HG03135 (cell line): ENCODE measurements at regions not wholly inside any gene's neighbourhood (a gene's known extent, or its start where the extent isn't known, plus 50 kb on each side); places are given as distances from the start of the nearest gene placed in this dataset.
"Not testable (repeated sequence)": the region's sequence is repeated elsewhere in the genome, so short reads cannot be mapped to it uniquely, and the experiment has no call there.

Experiments used
- ATAC-seq: cut with Tn5 transposase; IDR thresholded peaks from one replicate; pipeline ENCODE4 v1.9.1; 2021; ENCODE audit warnings: mild to moderate bottlenecking, moderate library complexity; ENCODE audit not compliant: unreplicated experiment

DNA sequence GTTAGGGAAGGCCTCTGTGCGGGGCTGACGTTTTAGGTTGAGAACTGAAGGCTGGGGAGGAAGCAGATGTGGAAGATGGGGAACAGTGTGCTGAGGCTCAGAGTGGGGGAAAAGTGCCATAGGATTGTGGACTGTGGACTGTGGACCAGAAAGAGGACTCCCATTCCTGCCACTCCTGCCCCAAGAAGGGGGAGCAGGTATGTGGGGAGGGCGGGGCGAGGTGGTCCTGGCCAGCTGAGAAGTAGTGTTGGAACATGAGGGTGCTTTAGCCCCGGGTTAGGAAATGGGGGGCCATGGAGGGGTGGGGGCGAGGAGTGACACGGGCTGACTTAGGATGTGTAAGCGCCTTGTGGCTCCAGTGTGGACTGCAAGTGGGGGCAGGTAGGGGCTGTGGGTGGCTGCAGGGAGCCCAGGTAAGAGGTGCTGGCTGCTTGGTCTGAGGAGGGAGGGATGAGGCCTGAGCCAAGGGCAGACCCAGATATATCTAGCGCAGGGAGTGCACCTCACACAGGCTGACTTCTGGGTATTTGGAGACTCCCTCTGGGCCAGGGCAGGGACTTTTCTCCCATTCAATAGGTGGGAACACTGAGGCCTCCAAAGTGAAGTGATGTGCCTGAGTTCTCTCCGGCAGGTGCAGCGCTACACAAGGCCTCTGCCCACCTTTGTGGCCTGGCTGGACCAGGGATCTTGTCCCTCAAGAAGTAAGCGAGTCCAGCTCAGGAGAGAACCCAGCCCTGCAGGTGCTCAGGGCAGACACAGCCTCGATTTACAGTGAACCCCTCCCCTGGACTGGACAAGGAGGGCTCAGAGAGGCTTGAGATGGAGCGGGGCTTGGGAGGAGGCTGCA is 76.6 kb upstream of the TOX2 start:
- ATAC-seq = no peak

GRCh38 chr20:43836790-43837189 is 77.9 kb upstream of the TOX2 start:
- no peak for ATAC-seq

DNA sequence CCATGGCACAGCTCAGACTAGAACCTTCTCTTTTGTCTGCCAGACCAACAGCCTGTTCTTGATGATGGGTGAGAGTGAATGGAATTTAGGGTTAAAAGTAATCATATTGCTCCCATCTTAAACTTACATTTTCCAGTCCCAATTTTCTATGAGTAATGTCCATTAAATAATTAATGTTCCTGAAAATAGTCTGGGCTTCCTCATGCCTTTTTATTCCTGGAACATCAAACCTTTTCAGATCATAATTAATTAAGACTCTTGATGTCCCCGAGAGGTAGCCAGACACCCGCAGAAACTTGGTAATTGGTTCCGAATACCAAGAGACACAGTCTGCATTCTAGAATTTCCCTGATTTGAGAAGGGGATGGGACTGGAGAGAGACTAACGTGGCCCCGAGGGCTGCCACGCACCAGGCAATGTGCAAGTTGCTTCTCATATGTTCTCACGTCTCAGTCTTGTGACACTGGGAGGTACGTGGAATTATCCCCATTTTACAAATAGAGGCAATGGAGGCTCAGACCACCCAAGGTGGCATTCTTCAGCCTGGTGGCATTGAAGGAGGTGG is 78.6 kb upstream of the TOX2 start:
- no peak for ATAC-seq

DNA sequence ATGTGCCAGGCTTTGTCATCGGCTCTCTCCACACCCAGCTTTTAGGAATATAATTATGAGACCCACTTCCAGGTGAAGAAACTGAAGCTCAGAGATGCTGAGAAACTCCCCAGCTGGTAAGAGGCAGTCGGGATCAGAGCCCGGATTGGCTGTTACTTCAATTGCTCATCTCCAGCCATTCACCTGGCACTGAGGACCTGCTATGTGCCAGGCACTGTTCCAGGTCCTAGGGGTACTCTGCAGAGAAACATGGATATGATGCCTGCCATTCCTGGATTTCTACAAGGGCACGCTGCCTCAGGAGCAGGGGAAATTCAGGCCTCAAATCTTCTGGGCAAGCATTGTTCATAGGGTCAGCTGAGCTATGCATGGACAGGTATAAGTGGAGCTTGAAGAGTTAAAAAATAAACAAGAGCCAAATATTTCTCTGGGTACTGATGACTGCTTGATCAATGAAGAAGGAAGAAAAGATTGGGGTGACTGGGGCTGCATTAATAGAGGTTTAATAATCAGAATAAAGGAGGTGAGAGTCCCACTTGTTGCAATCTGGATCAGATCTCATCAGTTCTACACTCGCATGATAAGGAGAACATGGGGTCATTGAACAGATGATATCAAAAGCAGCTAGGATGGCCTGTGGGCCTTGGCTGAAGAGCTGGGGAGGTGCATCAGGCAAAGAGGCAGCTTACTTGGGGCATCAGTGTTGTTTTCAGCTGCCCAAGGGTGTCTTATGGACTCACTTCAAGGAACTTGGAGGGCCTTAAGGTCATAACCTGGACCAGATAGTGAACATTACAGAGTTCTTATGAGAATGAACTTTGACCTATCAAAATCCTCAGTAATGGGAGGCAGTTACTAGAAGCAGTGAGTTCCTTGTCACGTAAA is 80.9 kb upstream of the TOX2 start:
- no peak for ATAC-seq

- ATAC-seq = no peak
These were observed 81.7 kb upstream of the TOX2 start for GRCh38 chr20:43832961-43833360.

DNA sequence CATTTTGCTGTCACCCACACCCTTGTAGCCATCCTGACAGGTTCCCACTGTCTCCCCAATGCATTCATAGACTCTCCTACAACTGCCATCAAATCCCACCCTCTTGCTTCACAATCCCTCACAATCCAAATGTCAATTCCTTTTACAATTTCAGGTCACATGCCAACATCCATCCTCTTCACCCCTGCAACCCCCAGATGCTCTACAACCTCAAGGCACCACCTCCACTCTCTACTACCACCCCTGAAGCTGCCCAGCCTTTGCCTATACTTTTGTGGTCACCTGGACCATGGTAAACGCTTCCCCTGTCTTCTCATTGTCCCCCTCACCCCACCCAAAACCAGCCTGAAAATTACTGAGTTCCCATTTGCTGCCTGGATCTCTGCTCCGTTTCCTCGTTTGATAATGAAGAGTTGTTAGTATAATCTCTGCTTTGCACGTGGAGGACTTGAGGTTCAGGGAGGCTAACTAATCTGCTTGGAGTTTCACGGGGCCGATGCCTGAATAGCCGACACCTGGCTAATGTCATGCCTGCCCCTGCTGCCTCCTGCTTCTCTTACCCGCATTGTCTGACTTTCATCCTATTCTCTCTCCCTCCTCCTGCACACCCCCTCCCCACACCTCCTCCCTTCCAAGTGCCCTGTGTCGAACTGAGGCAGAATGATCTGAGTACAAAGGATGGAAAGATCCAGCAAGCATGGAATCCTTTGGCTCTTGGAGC is 82.4 kb upstream of the TOX2 start:
- no peak for ATAC-seq

DNA sequence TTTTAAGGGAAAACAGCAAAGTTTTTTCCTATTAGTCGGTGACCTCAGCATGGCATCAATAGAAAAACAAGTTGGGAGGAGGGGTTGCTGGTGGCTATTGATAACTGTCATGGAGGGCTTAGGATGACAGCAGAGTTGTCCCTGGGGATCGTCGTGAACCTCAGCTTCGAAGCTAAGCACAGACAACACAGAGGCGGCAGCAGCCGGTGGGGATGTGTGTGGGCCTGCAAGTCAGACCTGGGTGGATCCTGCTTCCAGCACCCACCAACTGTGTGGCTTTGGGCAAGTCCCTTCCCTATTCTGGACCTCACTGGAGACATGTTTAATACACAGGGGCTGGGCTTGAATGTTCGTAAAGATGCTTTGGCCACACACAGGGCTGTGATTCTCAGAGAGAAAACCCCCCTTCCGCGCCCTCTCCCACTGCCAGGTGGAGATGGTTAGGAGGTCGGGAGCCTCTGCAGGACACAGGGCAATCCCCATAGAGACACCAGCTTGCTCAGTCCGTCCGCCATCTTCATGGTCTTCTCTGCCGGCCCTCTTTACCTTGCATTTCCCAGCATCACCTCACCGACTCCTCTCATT is 83.1 kb upstream of the TOX2 start:
- no peak for ATAC-seq

DNA sequence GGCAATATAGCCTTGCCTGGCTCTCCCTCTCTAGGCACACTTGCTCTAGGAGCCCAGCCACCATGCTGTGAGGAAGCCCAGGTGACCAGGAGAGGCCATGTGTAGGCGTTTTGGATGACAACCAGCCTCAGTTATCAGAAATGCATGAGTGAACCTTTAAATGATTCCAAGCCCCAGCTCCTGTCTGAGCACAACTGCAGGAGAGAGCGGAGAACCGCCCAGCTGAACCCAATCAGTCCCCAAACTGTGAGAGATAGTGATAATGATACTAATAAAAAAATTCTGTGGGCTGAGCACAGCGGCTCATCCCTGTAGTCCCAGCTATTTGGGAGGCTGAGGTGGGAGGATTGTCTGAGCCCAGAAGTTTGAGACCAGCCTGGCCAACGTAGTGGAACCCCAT is 83.8 kb upstream of the TOX2 start:
- no peak for ATAC-seq

GRCh38 chr20:43829951-43830690 is 84.5 kb upstream of the TOX2 start:
- ATAC-seq = no peak

- no peak for ATAC-seq
These were observed 86.6 kb upstream of the TOX2 start for GRCh38 chr20:43827940-43828562.

DNA sequence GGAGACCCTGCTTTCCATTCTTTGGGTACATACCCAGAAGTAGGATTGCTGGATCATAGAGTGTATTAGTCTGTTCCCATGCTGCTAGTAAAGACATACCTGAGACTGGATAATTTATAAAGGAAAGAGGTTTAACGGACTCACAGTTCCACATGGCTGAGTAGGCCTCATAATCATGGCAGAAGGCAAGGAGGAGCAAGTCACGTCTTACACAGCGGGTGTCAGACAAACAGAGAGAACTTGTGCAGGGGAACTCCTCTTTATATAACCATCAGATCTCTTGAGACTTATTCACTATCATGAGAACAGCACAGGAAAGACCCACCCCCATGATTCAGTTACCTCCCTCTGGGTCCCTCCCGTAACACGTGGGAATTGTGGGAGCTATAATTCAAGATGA is 87.7 kb upstream of the TOX2 start:
- ATAC-seq = not testable (repeated sequence)

DNA sequence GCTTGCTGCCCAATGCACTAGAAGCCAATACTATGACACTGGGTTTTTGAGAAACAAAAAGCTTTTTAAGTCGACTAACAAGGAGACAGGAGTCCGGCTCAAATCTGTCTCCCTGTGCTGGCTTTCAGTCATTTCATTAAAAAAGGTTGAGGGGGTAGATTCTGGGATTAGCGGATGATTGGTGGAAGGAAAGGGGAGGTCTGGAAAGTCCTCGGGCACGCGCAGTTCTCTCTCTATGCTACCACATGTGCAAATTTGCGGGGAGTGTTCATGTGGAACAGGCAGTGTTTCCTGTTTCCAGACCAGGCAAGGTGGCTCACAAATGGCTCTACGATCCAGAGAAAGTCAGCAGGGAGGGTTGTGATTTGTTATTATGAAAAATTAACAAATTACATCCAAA is 89.1 kb upstream of the TOX2 start:
- ATAC-seq = no peak

- ATAC-seq = no peak
These were observed 89.6 kb upstream of the TOX2 start for GRCh38 chr20:43825051-43825402.

DNA sequence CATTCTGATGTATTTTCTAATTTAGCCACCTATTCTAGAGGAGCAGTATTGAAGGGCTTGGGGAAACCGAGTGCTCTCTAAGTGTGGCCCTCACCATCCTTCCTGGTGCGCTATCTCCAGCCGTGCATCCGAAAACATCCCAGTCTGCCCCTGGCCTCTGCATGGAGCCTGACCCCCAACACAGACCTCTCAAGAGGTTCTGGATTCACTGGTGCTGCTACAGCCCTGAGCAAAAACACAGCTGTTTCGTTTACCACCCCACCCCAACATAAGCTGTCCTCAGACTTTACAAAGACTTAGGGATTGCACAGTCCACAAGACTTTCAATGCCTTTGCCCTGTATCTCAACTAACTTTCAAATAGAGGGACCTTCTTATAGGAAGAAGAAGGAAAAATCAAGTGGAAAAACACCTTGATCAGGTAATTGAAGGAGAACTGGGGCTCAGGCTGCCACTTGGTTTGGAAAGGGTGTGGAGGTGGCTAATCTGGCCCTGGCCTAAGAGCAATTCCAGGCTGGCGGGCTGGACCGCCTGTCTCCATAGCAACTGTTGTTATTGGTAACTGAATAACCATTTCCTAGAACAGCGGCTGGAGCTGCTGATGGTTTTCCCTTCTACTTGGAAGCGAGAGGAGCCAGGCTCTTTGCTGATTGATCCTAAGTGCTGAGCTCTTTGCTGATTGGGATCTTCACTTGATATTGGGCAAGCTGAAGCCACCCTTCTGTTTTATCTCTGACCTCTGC is 90.2 kb upstream of the TOX2 start:
- ATAC-seq = no peak

DNA sequence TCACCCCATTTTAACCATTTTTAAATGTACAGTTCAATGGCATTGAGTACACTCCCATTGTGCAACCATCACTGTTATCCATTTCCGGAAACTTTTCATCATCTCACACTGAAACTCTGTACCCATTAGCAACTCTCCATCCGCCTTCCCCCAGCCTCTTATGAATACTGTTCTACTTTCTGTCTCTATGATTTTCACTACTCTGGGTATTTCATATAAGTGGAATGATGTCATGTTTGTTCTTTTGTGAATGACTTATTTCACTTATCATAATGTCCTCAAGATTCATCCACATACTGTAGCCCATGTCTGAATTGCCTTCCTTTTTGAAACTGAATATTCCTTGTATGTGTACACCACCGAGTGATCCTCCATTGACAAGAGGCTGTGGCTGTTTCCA is 92.9 kb upstream of the TOX2 start:
- ATAC-seq = no peak

DNA sequence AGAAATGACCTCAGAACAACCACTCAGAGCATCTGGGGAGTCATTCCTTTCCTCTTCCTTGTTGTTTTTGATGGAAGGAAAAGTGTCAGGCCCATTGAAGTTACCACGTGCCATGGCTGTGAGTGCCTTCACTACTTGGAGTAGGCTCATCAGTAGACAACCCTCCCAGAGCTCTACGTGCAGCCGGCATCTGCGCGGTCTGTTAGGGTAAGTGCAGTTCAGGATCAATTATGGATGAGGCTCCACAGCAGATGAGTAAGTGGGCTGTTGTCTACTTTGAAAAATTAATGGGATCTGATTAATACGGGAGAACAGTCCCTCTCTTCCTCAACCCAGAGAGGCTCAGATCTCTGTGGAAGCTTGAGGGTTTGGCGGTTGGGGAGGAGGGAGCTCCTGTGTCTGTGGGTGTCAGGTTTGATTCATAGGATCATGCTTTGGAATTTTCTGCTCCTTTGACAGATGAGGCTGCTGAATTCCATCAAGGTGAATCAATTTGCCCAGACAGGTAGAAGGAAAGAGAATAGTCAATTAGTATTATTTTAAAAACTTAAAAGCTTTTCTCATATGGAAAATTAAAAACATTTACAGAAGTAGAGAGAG is 93.8 kb upstream of the TOX2 start:
- ATAC-seq = no peak

DNA sequence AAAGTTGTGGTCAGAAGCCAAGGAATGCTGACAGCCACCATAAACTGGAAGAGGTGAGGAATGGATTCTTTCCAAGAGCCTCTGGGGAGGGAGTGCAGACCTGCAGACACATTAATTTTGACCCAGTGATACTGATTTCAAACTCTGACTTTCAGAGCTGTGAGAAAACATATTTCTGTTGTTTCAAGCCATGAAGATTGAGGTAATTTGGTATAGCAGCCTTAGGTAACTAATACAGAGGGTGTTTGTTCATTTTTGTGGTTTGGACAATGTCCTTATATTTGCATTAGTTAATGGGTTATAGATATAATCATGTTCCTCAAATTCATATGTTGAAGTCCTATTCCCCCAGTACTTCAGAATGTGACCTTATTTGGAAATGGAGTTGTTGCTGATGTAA is 85.4 kb upstream of the GTSF1L start:
- no peak for ATAC-seq

GRCh38 chr20:43809206-43809819 is 82.5 kb upstream of the GTSF1L start:
- ATAC-seq = no peak
